Adrenal gland (tissue), 9 donors: ENCODE measurements at regions not wholly inside any gene's neighbourhood (a gene's known extent, or its start where the extent isn't known, plus 50 kb on each side); places are given as distances from the start of the nearest gene placed in this dataset.

Experiments used
- DNase-seq, 7 donors: peaks; one replicate each; pipeline ENCODE4 v3.0.0-alpha.2; 2019 to 2020
- H3K27ac ChIP-seq, 5 donors: fragments of 200-600 bp; sonication (generic) in 4 of 5; 1 replicate in 3 of 5; 2 replicates in 2 of 5; pipeline versions ENCODE4 v1.5.1 to v1.8.0; 2016 to 2020; ENCODE audit warnings: mild to moderate bottlenecking in 1 of 5
- H3K27me3 ChIP-seq: fragments of 200-600 bp; 2 replicates; pipeline ENCODE4 v1.8.0; 2021
- H3K36me3 ChIP-seq, 2 donors: fragments of 200-600 bp; replicated peaks in 1 of 2; 1 replicate in 1 of 2; 2 replicates in 1 of 2; pipeline versions ENCODE4 v1.5.1 to v1.8.0; 2018 to 2022
- H3K4me1 ChIP-seq, 2 donors: fragments of 200-600 bp; replicated peaks in 1 of 2; 1 replicate in 1 of 2; 2 replicates in 1 of 2; pipeline versions ENCODE4 v1.5.1 to v1.8.0; 2018 to 2021
- H3K4me3 ChIP-seq, 4 donors: fragments of 200-600 bp; sonication (generic) in 3 of 4; one replicate each; pipeline ENCODE4 v1.5.1; 2016 to 2018
- H3K9me3 ChIP-seq, 3 donors: fragments of 200-600 bp; sonication (generic) in 1 of 3; replicated peaks in 1 of 3; 1 replicate in 2 of 3; 2 replicates in 1 of 3; pipeline versions ENCODE4 v1.5.1 to v1.8.0; 2016 to 2021
- POLR2A ChIP-seq, 2 donors: fragments of 450-650 bp; IDR thresholded peaks; one replicate each; pipeline ENCODE4 v1.6.1; 2017; ENCODE audit warnings: antibody characterized with exemption in 2 of 2, mild to moderate bottlenecking in 2 of 2, moderate library complexity in 1 of 2
- WGBS, 4 donors: extraction: QIAGEN DNeasy Blood & Tissue Kit in 2 of 4; methylation state at CpG; one replicate each; pipeline versions ENCODE4 v1.1.5 to v1.1.7; 2013 to 2017; 5-methylcytosine and 5-hydroxymethylcytosine counted together
- intact Hi-C, 2 donors: fragments of 100-400 bp; cut with DNase I; formaldehyde crosslinking; loops; one replicate each; pipeline versions ENCODE4 v1.14.1 to v1.15.0; 2022 to 2023
- TF ChIP-seq, protein P1 (sequence below), 6 experiments: fragments of 450-650 bp in 4 of 6; fragments of 200-600 bp in 2 of 6; sonication (generic) in 1 of 6; IDR thresholded peaks; 1 replicate in 5 of 6; 2 replicates in 1 of 6; pipeline versions ENCODE4 v1.5.1 to v1.8.0; 2016 to 2021; ENCODE audit warnings: antibody characterized with exemption in 6 of 6, mild to moderate bottlenecking in 2 of 6, moderate library complexity in 1 of 6
- donor health status: healthy with polysubstance abuse.
- donor health status: Bipolar disorder and iron deficiency.
- donor health status: DM: yes; HTN: yes; CAD: no.
- donor health status: DM: no; HTN: no; CAD: no.
- donor health status: DM: no; HTN: no; CAD: no.

DNA sequence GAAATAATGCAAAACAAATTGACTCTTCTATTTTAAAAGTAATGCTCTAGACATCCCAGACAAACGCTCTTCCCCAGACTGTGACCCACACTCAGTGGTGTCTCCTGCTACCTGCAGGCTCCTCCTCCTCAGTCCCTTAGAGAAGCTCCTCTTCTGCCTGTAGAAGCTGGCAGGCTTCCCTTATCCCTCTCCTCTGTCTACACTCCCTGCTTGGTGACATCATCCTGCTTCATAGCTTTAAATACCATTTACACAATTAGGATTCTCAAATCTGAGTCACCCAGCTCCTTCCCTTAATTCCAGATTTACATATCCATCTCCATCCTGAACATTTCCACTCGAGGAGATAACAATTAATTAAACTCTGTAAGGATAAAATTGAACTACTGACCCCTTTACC is 167.9 kb downstream of the FBXO15 start:
- H3K4me1 ChIP-seq: no peaks in the 10 kb centered on the region
- H3K27ac ChIP-seq: no peak overlapping the region
- no peaks in the 10 kb centered on the region for H3K27me3 ChIP-seq
- WGBS, 4 donors: 38 to 51% (median 44%) methylated on average over 2 of the region's 2 CpGs
- intact Hi-C loops: loop anchor here in 1 of 2 donors (5.0 to 10.0 kb wide), 2 partner anchors 52 to 85 kb away; no protein-coding TSS in a partner anchor
- TF ChIP-seq POLR2A (IDR thresholded peaks at IDR 0.05): no peak
- TF ChIP-seq, protein P1, sequence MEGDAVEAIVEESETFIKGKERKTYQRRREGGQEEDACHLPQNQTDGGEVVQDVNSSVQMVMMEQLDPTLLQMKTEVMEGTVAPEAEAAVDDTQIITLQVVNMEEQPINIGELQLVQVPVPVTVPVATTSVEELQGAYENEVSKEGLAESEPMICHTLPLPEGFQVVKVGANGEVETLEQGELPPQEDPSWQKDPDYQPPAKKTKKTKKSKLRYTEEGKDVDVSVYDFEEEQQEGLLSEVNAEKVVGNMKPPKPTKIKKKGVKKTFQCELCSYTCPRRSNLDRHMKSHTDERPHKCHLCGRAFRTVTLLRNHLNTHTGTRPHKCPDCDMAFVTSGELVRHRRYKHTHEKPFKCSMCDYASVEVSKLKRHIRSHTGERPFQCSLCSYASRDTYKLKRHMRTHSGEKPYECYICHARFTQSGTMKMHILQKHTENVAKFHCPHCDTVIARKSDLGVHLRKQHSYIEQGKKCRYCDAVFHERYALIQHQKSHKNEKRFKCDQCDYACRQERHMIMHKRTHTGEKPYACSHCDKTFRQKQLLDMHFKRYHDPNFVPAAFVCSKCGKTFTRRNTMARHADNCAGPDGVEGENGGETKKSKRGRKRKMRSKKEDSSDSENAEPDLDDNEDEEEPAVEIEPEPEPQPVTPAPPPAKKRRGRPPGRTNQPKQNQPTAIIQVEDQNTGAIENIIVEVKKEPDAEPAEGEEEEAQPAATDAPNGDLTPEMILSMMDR (IDR thresholded peaks at IDR 0.05): no peak
- no peaks in the 10 kb centered on the region for H3K36me3 ChIP-seq
- no peak overlapping the region for H3K4me3 ChIP-seq
- H3K9me3 ChIP-seq: no peaks in the 10 kb centered on the region
- no peak for DNase-seq

DNA sequence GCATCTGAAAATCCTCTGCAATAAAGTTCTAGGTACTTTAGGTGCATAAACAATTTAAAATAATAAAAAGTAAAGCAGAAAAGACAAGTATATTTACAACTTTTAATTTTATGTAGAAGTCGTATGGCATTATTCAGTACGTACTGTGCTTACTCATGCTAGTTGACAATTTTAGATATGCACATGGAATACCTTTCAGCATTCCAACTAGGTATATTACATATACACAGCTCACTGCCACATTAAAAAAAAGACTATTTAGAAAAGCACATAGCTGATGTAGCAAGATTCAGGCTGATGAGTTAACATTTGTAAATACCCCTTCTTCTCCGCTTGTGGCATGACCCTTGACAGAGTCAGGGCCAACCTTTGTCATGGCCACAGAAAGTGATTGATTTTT is 171.2 kb downstream of the FBXO15 start:
- Histone ChIP-seq H3K36me3 (no peaks in the 10 kb centered on the region), H3K4me3 (no peak overlapping the region), H3K27me3 (peaks cover 6% of the 10 kb centered on the region), H3K27ac (no peak overlapping the region), H3K4me1 (no peaks in the 10 kb centered on the region), H3K9me3 (no peaks in the 10 kb centered on the region)
- 27 to 64% (median 35%) methylated on average over 3 of the region's 3 CpGs for WGBS, 4 donors
- TF ChIP-seq, protein P1 (IDR thresholded peaks at IDR 0.05): no peak
- no peak for TF ChIP-seq POLR2A (IDR thresholded peaks at IDR 0.05)
- DNase-seq: no peak
- intact Hi-C loops: loop anchor here in 1 of 2 donors (5.0 to 10.0 kb wide), 2 partner anchors 49 to 82 kb away; no protein-coding TSS in a partner anchor

DNA sequence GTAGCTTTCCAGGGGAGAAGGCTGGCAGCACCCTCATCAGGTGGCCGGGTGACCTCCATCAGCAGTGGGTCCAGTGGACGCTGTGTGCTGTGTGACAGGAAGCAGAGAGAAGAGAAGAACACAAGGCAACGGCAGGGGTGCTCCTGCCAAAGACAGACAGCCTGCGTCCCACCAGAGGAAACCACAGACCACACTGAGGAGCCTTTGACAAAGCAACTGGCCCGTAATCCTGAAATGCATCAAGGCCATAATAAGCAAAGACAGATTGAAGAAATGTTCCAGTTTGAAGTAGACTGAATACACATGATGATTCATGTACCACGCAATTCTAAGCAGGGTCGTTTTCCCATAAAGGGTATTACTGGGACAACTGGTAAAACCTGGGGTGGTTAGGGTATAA is 172.4 kb downstream of the FBXO15 start:
- intact Hi-C loops: loop anchor here in 1 of 2 donors (5.0 to 10.0 kb wide), 2 partner anchors 48 to 80 kb away; no protein-coding TSS in a partner anchor
- 40 to 55% (median 51%) methylated on average over 7 of the region's 7 CpGs for WGBS, 4 donors
- DNase-seq: no peak
- H3K36me3 ChIP-seq: no peaks in the 10 kb centered on the region
- no peak overlapping the region for H3K27ac ChIP-seq
- H3K4me1 ChIP-seq: no peaks in the 10 kb centered on the region
- peaks cover 6% of the 10 kb centered on the region for H3K27me3 ChIP-seq
- no peak for TF ChIP-seq POLR2A (IDR thresholded peaks at IDR 0.05)
- TF ChIP-seq, protein P1 (IDR thresholded peaks at IDR 0.05): no peak
- no peaks in the 10 kb centered on the region for H3K9me3 ChIP-seq
- no peak overlapping the region for H3K4me3 ChIP-seq

DNA sequence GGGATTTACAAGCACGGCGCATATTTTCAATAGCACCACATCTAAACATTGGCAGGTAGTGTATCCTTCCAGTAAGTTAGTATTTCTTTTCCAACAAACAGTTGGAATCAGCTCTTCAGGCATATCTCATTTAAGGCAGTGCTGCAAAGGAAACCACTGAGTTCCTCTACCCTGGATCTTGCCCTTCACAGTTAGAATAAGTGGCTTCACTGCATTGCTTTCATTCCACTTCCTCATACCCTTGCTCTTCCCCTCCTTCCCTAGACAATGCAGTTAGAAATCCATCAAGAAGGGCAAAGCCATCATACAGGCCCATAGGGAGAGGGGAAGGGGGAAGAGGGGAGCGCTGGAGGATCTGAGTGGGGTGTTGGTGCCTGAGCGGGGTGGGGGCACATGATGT is 173.7 kb downstream of the FBXO15 start:
- Histone ChIP-seq H3K4me3 (no peak overlapping the region), H3K4me1 (no peaks in the 10 kb centered on the region), H3K27ac (no peak overlapping the region), H3K36me3 (no peaks in the 10 kb centered on the region), H3K9me3 (no peaks in the 10 kb centered on the region), H3K27me3 (peaks cover 6% of the 10 kb centered on the region)
- DNase-seq: no peak
- no peak for TF ChIP-seq POLR2A (IDR thresholded peaks at IDR 0.05)
- TF ChIP-seq, protein P1 (IDR thresholded peaks at IDR 0.05): no peak
- intact Hi-C loops: loop anchor here in 1 of 2 donors (10.0 kb wide), 1 partner anchor 79 kb away; no protein-coding TSS in a partner anchor
- WGBS, 4 donors: 89 to 95% (median 93%) methylated on average over 4 of the region's 4 CpGs
